H1 (cell line): ENCODE measurements at regions not wholly inside any gene's neighbourhood (a gene's known extent, or its start where the extent isn't known, plus 50 kb on each side); places are given as distances from the start of the nearest gene placed in this dataset.

ENCODE experiments used
- CTCF ChIA-PET: fragments of 300-600 bp; sonication (Branson Sonifier 250); formaldehyde crosslinking; loops from one replicate; lab custom pipeline; 2021; ENCODE audit not compliant: partially characterized antibody; lab: Charles Lee
- POLR2A ChIA-PET: fragments of 300-600 bp; sonication (Branson Sonifier 250); formaldehyde crosslinking; loops from one replicate; lab custom pipeline; 2021; ENCODE audit warnings: inconsistent platforms; ENCODE audit not compliant: partially characterized antibody; lab: Charles Lee
- DNase-seq, 2 experiments: peaks; one replicate each; pipeline versions ENCODE4 v3.0.0 to v3.0.0-alpha.2; 2010 to 2022; ENCODE audit warnings: low spot score in 2 of 2, low read depth in 1 of 2, mixed read lengths in 1 of 2
- FAIRE-seq: peaks from 2 replicates; lab custom pipeline; 2011; peaks lifted over from hg19 to GRCh38; lab: Jason Lieb, UNC
- H2AFZ ChIP-seq: 2 replicates; pipeline ENCODE4 v1.8.1; 2012; ENCODE audit warnings: low read length, inconsistent platforms
- H2AK5ac ChIP-seq: 2 replicates; pipeline ENCODE4 v1.6.1; 2013; ENCODE audit warnings: low read depth, low read length
- H2BK120ac ChIP-seq: replicated peaks from 2 replicates; pipeline ENCODE3; 2013; ENCODE audit warnings: low read depth, low read length, inconsistent platforms
- H2BK12ac ChIP-seq: 2 replicates; pipeline ENCODE4 v1.6.1; 2013; ENCODE audit warnings: low read depth, low read length
- H2BK15ac ChIP-seq: 2 replicates; pipeline ENCODE4 v1.6.1; 2013; ENCODE audit warnings: low read length
- H2BK20ac ChIP-seq: 2 replicates; pipeline ENCODE4 v1.6.1; 2013; ENCODE audit warnings: low read length
- H2BK5ac ChIP-seq: 2 replicates; pipeline ENCODE4 v1.6.1; 2013; ENCODE audit warnings: low read depth, low read length
- H3K14ac ChIP-seq: 2 replicates; pipeline ENCODE4 v1.6.1; 2013; ENCODE audit warnings: inconsistent platforms; ENCODE audit not compliant: insufficient read length
- H3K18ac ChIP-seq: 2 replicates; pipeline ENCODE4 v1.6.1; 2013; ENCODE audit warnings: low read length; ENCODE audit errors: extremely low read depth
- H3K23ac ChIP-seq: 2 replicates; pipeline ENCODE4 v1.6.1; 2013; ENCODE audit warnings: inconsistent platforms; ENCODE audit not compliant: insufficient read length
- H3K23me2 ChIP-seq: 2 replicates; pipeline ENCODE4 v1.6.1; 2013; ENCODE audit warnings: low read depth, low read length
- H3K27ac ChIP-seq: 2 replicates; pipeline ENCODE4 v1.6.1; 2011; ENCODE audit warnings: low read depth, low read length, inconsistent platforms
- H3K27me3 ChIP-seq, 4 experiments: replicated peaks in 1 of 4; 1 replicate in 1 of 4; 2 replicates in 3 of 4; pipeline versions ENCODE4 v1.6.1 to v1.8.1; 2011 to 2013; ENCODE audit warnings: low read length in 3 of 4, mild to moderate bottlenecking in 3 of 4, inconsistent platforms in 2 of 4, mixed read lengths in 2 of 4, moderate library complexity in 1 of 4; ENCODE audit not compliant: control insufficient read depth in 3 of 4, insufficient read depth in 3 of 4; ENCODE audit errors: extremely low read depth in 1 of 4
- H3K36me3 ChIP-seq, 4 experiments: 2 replicates each; pipeline versions ENCODE4 v1.6.1 to v1.8.1; 2011 to 2013; ENCODE audit warnings: mild to moderate bottlenecking in 4 of 4, low read length in 3 of 4, moderate library complexity in 2 of 4, control low read depth in 1 of 4, inconsistent platforms in 1 of 4; ENCODE audit not compliant: insufficient read depth in 4 of 4, control insufficient read depth in 2 of 4
- H3K4ac ChIP-seq: replicated peaks from 2 replicates; pipeline ENCODE3; 2013; ENCODE audit warnings: low read length, low read depth, mixed read lengths, inconsistent platforms; ENCODE audit not compliant: insufficient read length
- H3K4me1 ChIP-seq, 4 experiments: replicated peaks in 1 of 4; 1 replicate in 1 of 4; 2 replicates in 3 of 4; pipeline versions ENCODE4 v1.6.1 to v1.8.1; 2011 to 2013; ENCODE audit warnings: low read length in 3 of 4, inconsistent platforms in 2 of 4, mixed read lengths in 1 of 4; ENCODE audit not compliant: insufficient read depth in 4 of 4, control insufficient read depth in 3 of 4
- H3K4me2 ChIP-seq, 2 experiments: 2 replicates each; pipeline versions ENCODE4 v1.6.1 to v1.8.1; 2011 to 2013; ENCODE audit warnings: low read depth in 2 of 2, low read length in 2 of 2, control low read depth in 1 of 2, inconsistent platforms in 1 of 2, mild to moderate bottlenecking in 1 of 2; ENCODE audit not compliant: insufficient read depth in 1 of 2
- H3K4me3 ChIP-seq, 4 experiments: fragments of 200-600, 300-600 bp in 1 of 4; sonication (generic), shearing (Covaris generic), sonication (Bioruptor Twin) in 1 of 4; 2 replicates each; pipeline versions ENCODE4 v1.5.1 to v1.8.1; 2011 to 2016; ENCODE audit warnings: low read length in 4 of 4, low read depth in 3 of 4, control low read depth in 2 of 4, inconsistent platforms in 2 of 4, mild to moderate bottlenecking in 2 of 4, mixed read lengths in 1 of 4, moderate library complexity in 1 of 4; ENCODE audit not compliant: insufficient read depth in 2 of 4; ENCODE audit errors: extremely low read depth in 1 of 4
- H3K56ac ChIP-seq: replicated peaks from 2 replicates; pipeline ENCODE3; 2013; ENCODE audit warnings: low read depth, mild to moderate bottlenecking, mixed read lengths, low read length, inconsistent platforms; ENCODE audit not compliant: insufficient read length
- H3K79me1 ChIP-seq: 2 replicates; pipeline ENCODE4 v1.6.1; 2013; ENCODE audit warnings: low read depth, low read length, control low read depth
- H3K79me2 ChIP-seq, 2 experiments: 2 replicates each; pipeline versions ENCODE4 v1.6.1 to v1.8.1; 2012 to 2013; ENCODE audit warnings: low read length in 2 of 2, mild to moderate bottlenecking in 2 of 2, inconsistent platforms in 1 of 2; ENCODE audit not compliant: insufficient read depth in 2 of 2, control insufficient read depth in 1 of 2
- H3K9ac ChIP-seq, 4 experiments: replicated peaks in 1 of 4; 1 replicate in 1 of 4; 2 replicates in 3 of 4; pipeline versions ENCODE4 v1.6.1 to v1.8.1; 2011 to 2013; ENCODE audit warnings: low read depth in 3 of 4, low read length in 3 of 4, control low read depth in 2 of 4, mild to moderate bottlenecking in 2 of 4, moderate library complexity in 2 of 4, inconsistent platforms in 1 of 4; ENCODE audit errors: extremely low read depth in 1 of 4
- H3K9me3 ChIP-seq, 2 experiments: 2 replicates each; pipeline versions ENCODE4 v1.6.1 to v1.8.1; 2012 to 2013; ENCODE audit warnings: mild to moderate bottlenecking in 2 of 2, moderate library complexity in 2 of 2, control low read depth in 1 of 2, inconsistent platforms in 1 of 2, low read depth in 1 of 2, low read length in 1 of 2, mixed read lengths in 1 of 2; ENCODE audit not compliant: insufficient read depth in 2 of 2
- H4K20me1 ChIP-seq, 2 experiments: replicated peaks in 1 of 2; 2 replicates each; pipeline versions ENCODE3 to v1.8.1; 2011 to 2013; ENCODE audit warnings: inconsistent platforms in 2 of 2, low read length in 2 of 2, mild to moderate bottlenecking in 1 of 2; ENCODE audit not compliant: insufficient read depth in 2 of 2, control insufficient read depth in 1 of 2
- H4K5ac ChIP-seq: 2 replicates; pipeline ENCODE4 v1.6.1; 2013; ENCODE audit warnings: low read length, low read depth, mixed read lengths, inconsistent platforms; ENCODE audit not compliant: insufficient read length
- H4K8ac ChIP-seq: 2 replicates; pipeline ENCODE4 v1.8.0; 2013; ENCODE audit warnings: mild to moderate bottlenecking, moderate library complexity, low read length, inconsistent platforms; ENCODE audit not compliant: insufficient read depth; ENCODE audit errors: extremely low read depth
- H4K91ac ChIP-seq: replicated peaks from 2 replicates; pipeline ENCODE3; 2013; ENCODE audit warnings: low read length, mixed read lengths, inconsistent platforms; ENCODE audit not compliant: insufficient read length
- RXRA ChIP-seq: IDR thresholded peaks from 2 replicates; pipeline ENCODE4 v1.6.1; 2011; ENCODE audit warnings: low read depth, mild to moderate bottlenecking, low read length, moderate library complexity; ENCODE audit not compliant: insufficient read depth
- SP2 ChIP-seq: IDR thresholded peaks from 2 replicates; pipeline ENCODE4 v1.6.1; 2012; ENCODE audit warnings: mild to moderate bottlenecking, low read length, inconsistent platforms
- WGBS, 2 experiments: shearing (Covaris generic) in 1 of 2; methylation state at CpG; one replicate each; pipeline versions ENCODE4 v1.1.6 to v1.1.7; 2013 to 2015; ENCODE audit warnings: low lambda C conversion rate in 2 of 2, mixed read lengths in 2 of 2, inconsistent platforms in 1 of 2, low coverage in 1 of 2, missing lambda C conversion rate in 1 of 2; ENCODE audit not compliant: insufficient replicate concordance in 2 of 2, insufficient coverage in 1 of 2, insufficient read length in 1 of 2; ENCODE audit errors: extremely low coverage in 1 of 2, missing lambda C conversion rate in 1 of 2; 5-methylcytosine and 5-hydroxymethylcytosine counted together

DNA sequence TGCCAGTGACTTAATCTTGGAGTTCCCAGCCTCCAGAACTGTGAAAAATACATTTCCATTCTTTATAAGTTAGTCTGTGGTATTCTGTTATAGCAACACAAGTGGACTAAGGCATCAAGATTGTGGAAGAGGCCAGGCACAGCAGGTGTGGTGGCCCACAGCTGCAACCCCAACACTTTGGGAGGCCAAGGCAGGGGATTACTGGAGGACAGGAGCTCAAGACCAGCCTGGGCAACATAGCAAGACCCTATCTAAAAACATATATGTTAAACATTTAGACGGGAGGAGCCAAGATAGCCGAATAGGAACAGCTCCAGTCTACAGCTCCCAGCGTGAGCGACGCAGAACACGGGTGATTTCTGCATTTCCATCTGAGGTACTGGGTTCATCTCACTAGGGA lies 310.4 kb downstream of the FOXO1 start:
- no peak overlapping the region for H3K27ac ChIP-seq
- TF ChIP-seq RXRA = no peak
- no peak for TF ChIP-seq SP2
- H2BK120ac ChIP-seq = no peak overlapping the region
- H3K79me1 ChIP-seq = no peaks in the 10 kb centered on the region
- CTCF ChIA-PET = interaction anchor here (0.6 kb wide), 1 partner anchor 73 kb away, joined by 3 read pairs; no protein-coding TSS in a partner anchor
- peaks cover 2% of the 10 kb centered on the region; the same call in 1 of the 2 replicates for H3K23me2 ChIP-seq
- 78% methylated on average over 6 of the region's 6 CpGs; no CpG with 5 or more reads in 1 of the 2 experiments for WGBS, 2 experiments
- H3K4me2 ChIP-seq = peak overlapping the region; percentile 59 to 66; a peak in 2 of 4 replicates
- no peaks in the 10 kb centered on the region for H4K20me1 ChIP-seq
- no peaks in the 10 kb centered on the region for H3K79me2 ChIP-seq
- H2AK5ac ChIP-seq = no peak overlapping the region
- no peak overlapping the region for H4K8ac ChIP-seq
- no peak overlapping the region for H2BK15ac ChIP-seq
- H3K9ac ChIP-seq = no peak overlapping the region
- H3K9me3 ChIP-seq = no peaks in the 10 kb centered on the region
- no peak overlapping the region for H3K23ac ChIP-seq
- peak overlapping the region in 3 of 4 experiments; percentile 35 to 51 (median 50); a peak in 3 of 8 replicates for H3K4me3 ChIP-seq
- POLR2A ChIA-PET = interaction anchor here (1.0 to 1.2 kb wide), 2 partner anchors 22 to 47 kb away, joined by 3 read pairs; no protein-coding TSS in a partner anchor
- FAIRE-seq (no peak), DNase-seq (no peak)
- no peak overlapping the region for H3K56ac ChIP-seq
- peaks cover 0 to 10% (median 5%) of the 10 kb centered on the region in 4 experiments; a peak in 6 of 7 replicates for H3K4me1 ChIP-seq
- H2AFZ ChIP-seq = no peak overlapping the region
- H4K5ac ChIP-seq = no peak overlapping the region
- no peak overlapping the region for H3K4ac ChIP-seq
- H2BK5ac ChIP-seq = no peak overlapping the region
- no peaks in the 10 kb centered on the region for H3K36me3 ChIP-seq
- H2BK12ac ChIP-seq = peak overlapping the region; percentile 84; the same call in 1 of the 2 replicates
- peak overlapping the region; percentile 60 for H3K18ac ChIP-seq
- no peaks in the 10 kb centered on the region; a peak in 2 of 7 replicates for H3K27me3 ChIP-seq
- no peak overlapping the region for H4K91ac ChIP-seq
- no peak overlapping the region for H2BK20ac ChIP-seq
- H3K14ac ChIP-seq = no peak overlapping the region
